CD4-positive, alpha-beta T cell treated with Interleukin-10 for 1 hour (primary cell): ENCODE measurements at regions not wholly inside any gene's neighbourhood (a gene's known extent, or its start where the extent isn't known, plus 50 kb on each side); places are given as distances from the start of the nearest gene placed in this dataset.
"Not testable (repeated sequence)": the region's sequence is repeated elsewhere in the genome, so short reads cannot be mapped to it uniquely, and the experiment has no call there.

Experiments
- DNase-seq: peaks from one replicate; pipeline ENCODE4 v3.0.0-alpha.2; 2020

DNA sequence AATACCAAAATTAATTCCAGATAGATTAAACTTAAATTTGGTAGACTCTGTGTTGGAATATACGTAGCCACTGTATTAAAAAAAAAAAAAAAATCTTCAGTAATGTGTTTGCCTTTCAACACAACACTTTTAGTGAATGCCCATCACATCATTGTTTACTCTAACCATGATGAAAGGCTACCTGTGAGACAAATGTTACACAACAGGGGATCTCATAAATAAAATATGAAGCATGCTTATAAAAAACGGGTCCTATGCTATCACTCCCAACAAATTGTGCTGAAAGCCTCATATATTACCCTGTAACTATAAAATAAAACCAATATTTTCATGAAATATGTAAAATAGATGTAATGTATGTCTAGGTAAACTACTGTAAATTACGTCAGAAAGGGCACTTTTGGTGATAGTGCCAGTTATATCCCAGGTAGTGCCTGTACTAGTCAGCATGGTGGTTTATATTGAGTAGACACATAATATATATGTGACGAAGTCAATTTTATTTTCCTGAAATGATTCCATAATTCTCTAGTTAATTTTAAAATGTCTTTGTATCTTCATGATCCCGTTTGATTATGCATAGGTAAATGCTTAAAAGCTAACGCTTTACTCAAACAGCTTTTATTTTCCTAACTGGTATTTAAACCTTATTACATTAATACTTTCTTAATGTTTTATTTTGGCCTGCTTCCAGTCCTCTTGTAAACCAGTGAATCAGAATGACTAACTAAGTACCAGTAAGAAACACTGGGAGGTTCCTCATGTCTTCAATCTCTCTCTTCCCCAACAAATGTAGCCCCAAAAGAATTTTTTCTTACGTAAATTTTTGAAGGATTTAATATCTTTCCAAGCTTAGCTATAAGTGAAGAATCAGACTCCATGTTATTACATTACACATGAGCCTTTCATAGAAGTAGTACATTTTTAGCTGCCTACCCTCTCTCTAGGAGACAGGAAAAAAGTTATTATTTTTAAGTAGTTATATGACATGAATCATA lies 420.3 kb downstream of the GABRG2 start:
- no peak for DNase-seq

- no peak for DNase-seq
Measured at GRCh38 chr5:162496100-162496808, 428.7 kb downstream of the GABRG2 start.

DNA sequence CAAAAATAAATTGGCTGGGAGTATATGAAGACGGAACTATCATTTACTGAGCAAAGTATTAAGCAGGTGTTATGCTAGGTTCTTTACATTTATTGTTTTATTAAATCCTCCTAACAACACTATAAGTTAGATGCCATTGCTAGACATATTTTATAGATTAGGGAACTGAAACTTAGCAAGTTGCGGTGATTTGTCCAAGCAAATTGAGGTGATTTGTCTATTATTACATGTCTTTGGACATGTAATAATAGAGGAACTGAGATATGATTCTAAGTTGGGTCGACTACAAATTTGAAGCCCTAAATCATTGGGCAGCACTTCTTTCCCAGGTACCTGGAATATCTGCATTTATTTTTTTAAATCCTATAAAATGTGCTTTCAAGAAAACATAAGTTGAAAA lies 429.9 kb downstream of the GABRG2 start:
- DNase-seq: no peak

DNA sequence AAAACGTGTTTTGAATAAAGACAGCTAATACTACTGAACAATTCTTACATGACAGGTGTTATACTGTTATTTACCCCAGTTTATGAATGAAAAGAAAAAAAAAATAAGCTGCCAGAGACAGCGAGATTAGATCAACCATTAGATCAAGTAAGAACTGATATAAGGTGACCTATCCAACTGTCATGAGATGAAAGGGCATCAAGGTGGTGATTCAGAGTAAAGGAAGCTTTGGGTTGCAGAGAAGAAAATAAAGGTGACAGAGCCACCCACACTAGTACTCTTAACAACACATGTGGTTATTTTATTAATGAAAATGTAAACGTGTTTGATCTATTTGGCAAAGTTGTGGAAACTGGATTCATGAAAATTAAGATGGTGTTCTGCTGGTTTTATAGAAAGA lies 435.2 kb downstream of the GABRG2 start:
- no peak for DNase-seq

DNA sequence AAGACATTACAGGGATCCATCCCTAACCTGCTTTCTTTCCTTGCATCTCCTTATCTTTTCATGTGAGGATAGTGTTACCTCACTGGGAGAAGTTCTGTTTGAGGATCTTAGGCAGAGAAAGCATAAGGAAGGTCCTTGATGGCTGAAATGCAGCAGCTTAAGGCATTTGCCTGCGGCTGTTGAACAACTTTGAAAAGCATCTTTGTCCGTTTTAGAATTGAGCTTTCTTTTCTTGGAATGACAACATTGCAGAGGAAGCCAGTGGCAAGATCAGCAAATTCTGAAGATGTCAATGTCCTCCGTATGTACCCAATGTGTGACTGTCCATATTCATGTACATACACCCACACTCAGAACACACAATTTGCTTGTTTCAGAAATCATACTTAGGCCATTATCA lies 436.2 kb downstream of the GABRG2 start:
- no peak for DNase-seq

DNA sequence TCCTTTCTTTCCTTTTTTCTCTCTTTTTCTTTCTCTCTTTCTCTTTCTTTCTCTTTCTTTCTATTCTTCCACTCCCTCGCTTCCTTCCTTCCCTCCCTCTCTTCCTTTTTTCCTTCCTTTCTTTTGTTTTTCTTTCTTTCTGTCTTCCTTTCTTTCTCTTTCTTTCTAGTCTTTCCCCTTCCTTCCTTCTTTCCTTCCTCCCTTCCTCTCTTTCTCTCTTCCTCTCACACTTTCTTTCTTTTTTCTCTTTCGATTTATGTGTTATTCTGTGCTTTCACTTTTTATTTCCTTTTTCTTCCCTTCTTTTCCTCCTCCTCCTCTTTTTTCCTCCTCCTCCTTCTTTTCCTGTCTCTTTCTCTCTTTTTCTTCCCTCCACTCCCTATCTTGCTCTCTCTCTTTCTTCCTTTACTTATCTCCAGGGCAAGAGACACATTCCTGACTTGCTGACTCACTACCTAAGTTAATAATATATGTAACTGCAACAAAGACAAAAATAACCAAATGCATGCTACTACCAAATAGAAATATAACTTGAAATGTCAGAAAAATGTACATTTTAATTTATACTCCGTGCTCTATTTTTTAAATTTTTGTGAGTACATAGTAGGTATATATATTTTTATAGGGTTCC lies 445.5 kb downstream of the GABRG2 start:
- DNase-seq: no peak

GRCh38 chr5:162514116-162514515 lies 446.5 kb downstream of the GABRG2 start:
- no peak for DNase-seq

DNA sequence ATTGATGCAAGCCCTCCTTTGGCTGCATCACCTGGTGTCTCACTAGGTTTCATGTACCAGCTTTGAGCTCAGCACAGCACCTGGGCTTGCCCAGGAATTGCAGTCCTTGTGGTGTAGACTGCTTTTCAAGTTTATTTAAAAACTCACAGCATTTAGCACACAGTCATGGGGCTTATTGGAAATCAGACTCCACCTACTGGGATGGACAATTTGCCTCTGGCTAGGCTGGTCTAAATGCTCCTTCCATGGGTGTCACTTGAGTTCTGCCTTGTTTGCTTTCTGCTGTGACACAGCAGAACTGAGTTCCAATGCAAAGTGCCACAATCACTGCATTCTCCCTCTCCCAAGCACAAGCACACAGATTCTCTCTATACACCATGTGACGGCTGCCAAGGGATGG lies 453.3 kb downstream of the GABRG2 start:
- DNase-seq: no peak

DNA sequence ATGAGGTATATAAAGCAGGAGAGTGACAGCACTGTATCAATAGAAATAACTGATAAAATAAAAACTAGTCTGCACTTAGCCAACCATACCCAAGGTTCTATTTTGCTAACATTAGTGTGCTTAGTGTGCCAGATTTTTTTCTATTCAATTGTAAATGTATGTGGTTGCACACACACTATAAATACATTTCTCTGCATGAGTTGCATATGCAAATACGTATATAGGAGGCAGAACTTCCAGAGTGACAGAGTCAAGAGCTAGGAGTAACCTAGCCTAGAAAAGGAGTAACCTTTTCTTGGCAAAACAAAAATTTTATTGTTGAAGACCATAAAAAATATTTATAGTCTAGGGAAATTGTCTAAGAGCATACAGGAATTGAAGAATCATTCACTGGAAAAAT lies 461.6 kb downstream of the GABRG2 start:
- DNase-seq: no peak

DNA sequence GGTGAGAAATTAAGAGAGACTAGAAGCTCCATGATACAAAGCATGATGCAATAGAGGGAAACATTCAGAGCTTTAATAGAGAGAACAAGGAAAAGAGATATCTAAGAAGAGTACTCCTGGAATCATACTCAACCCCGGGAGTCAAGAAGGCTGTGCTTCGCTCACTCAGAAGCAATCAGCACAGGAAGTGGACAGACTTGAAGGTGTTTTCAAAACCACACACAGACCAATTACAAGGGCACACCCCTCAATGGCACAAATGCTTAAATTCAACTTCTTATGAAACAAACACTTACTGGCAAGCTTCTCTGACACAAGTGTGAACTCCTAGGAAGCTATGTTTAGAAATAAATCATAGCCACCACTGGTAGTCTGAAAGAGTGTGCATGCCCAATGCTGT lies 462.3 kb downstream of the GABRG2 start:
- no peak for DNase-seq

DNA sequence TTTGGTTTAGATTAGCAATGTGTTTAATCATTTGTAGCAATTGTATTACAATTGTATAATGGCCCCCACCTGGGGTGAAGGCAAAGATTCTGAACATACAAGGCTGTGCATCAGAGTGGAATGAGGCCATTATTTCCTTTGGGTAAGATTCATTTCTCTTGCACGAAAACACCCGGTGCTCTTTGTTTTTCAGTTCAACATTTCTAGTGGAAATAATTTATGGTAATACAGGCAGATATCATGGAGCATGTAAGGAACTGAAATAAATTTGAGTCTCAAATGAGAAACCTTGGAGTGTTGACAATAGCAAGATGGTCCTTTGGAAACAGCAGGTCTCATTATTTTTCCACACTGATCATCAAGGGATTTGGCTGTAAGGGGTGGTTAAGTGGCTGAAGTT lies 475.9 kb downstream of the GABRG2 start:
- DNase-seq: no peak

DNA sequence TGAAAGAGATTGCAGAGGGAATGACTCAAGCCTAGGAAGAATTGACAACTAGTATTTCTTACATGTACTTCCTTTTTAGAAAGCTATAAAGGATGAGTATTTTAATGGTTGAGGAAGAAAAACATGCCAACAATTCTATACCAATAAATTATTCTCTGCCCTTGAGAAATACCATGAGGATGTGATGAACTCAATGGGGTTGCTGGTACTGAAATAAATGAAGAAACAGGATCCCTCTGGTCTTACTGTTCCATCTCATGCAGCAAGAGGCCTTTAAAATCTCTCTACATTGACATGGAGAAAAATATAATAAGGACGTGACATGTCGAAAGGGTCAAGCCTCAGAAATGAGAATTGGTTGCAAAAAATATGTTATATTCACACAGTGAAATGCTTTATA lies 477.3 kb downstream of the GABRG2 start:
- no peak for DNase-seq

- no peak for DNase-seq
Measured at GRCh38 chr5:162550236-162550635, 482.7 kb downstream of the GABRG2 start.

GRCh38 chr5:162558120-162558519 lies 490.5 kb downstream of the GABRG2 start:
- no peak for DNase-seq

DNA sequence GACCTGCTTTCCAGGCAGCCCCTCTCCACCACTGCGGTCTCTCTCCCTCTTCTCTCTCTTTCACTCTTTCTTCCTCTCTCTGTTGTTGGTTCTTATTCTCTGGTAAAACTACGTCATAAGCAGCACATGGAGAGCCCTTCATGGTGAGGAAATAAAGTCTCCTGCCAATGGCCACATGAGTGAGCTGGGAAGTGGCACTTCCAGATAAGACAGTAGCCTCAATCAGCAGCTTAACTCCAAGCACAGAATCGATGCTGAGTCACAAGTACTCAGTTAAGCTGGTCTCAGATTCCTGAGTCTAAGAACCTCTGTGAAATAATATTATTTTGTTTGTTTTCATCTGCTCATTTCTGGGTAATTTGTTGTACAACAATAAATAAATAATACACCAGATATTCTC lies 500.1 kb downstream of the GABRG2 start:
- DNase-seq: no peak

DNA sequence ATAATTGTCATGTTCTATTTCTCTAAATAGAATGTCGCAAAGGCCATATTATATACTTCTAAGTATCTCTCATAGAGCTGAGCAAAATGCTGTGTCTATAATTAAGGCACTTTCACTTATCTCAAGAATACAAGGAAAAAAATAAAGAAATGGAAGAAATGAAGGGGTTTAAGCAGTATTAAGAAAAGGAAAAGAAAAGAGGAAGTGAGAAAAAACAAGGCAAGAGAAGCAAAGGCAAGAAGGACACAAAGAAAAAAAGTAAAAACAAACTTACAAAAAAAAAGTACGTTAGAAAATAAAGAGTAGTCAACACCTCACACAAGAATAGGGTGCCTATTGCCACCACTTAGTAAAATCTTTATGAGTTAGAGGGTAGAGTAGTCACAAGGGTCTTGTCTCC lies 506.2 kb downstream of the GABRG2 start:
- DNase-seq: no peak

GRCh38 chr5:162591724-162592123 lies 524.2 kb downstream of the GABRG2 start:
- DNase-seq: no peak

GRCh38 chr5:162593881-162594280 lies 526.3 kb downstream of the GABRG2 start:
- no peak for DNase-seq

GRCh38 chr5:162603443-162604070 lies 536.0 kb downstream of the GABRG2 start:
- DNase-seq: no peak

GRCh38 chr5:162607879-162608278 lies 540.3 kb downstream of the GABRG2 start:
- DNase-seq: no peak

DNA sequence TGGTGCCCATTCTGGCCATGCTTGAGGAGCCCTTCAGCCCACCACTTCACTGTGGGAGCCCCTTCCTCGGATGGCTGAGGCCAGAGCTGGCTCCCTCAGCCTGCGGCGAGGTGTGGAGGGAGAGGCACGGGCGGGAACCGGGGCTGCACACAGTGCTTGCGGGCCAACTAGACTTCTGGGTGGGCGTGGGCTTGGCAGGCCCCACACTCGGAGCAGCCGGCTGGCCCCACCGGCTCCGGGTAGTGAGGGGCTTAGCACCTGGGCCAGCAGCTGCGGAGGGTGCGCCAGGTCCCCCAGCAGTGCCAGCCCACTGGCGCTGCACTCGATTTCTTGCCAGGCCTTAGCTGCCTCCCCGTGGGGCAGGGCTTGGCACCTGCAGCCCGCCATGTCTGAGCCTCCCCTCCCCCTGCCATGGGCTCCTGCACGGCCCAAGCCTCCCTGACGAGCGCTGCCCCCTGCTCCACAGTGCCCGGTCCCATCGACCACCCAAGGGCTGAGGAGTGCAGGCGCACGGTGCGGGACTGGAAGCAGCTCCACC lies 554.2 kb downstream of the GABRG2 start:
- DNase-seq: not testable (repeated sequence)

GRCh38 chr5:162624110-162624509 lies 556.5 kb downstream of the GABRG2 start:
- no peak for DNase-seq

GRCh38 chr5:162637481-162637880 lies 569.9 kb downstream of the GABRG2 start:
- DNase-seq: no peak
